Hepatocyte (in vitro differentiated cells): ENCODE measurements at regions not wholly inside any gene's neighbourhood (a gene's known extent, or its start where the extent isn't known, plus 50 kb on each side); places are given as distances from the start of the nearest gene placed in this dataset.

Experiments
- EZH2 ChIP-seq: fragments of 200-600 bp; sonication (generic); IDR thresholded peaks from 2 replicates; pipeline ENCODE4 v1.6.1; 2016; ENCODE audit warnings: antibody characterized with exemption, mild to moderate bottlenecking, borderline replicate concordance
- EZH2phosphoT487 ChIP-seq: fragments of 200-600 bp; sonication (generic); IDR thresholded peaks from one replicate; pipeline ENCODE4 v1.6.1; 2018; ENCODE audit warnings: antibody characterized with exemption, mild to moderate bottlenecking, low read depth, moderate library complexity; ENCODE audit not compliant: unreplicated experiment, severe bottlenecking
- TF ChIP-seq, protein P1 (sequence below): fragments of 200-600 bp; sonication (generic); IDR thresholded peaks from 2 replicates; pipeline ENCODE4 v1.5.1; 2016; ENCODE audit warnings: antibody characterized with exemption, mild to moderate bottlenecking; ENCODE audit not compliant: poor library complexity

DNA sequence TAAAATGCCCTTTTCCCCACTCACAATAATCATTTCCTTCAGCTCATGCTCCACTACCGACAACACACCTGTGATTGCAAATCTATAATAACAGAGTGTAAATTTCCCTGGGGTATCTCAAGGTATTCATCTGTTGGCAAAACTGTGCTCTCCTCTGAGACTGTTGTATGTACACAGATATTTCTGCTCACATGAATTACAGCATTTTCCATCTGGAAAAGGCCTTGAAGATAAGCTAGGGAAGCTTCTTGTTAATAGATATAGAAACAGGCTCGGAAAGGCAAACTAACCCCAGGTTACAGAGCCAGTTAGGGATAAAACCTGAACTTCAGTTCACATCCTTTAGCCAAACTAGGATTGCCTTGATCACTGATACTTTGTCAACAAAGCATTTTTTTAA, 210.4 kb upstream of the KRR1 start:
- TF ChIP-seq, protein P1, sequence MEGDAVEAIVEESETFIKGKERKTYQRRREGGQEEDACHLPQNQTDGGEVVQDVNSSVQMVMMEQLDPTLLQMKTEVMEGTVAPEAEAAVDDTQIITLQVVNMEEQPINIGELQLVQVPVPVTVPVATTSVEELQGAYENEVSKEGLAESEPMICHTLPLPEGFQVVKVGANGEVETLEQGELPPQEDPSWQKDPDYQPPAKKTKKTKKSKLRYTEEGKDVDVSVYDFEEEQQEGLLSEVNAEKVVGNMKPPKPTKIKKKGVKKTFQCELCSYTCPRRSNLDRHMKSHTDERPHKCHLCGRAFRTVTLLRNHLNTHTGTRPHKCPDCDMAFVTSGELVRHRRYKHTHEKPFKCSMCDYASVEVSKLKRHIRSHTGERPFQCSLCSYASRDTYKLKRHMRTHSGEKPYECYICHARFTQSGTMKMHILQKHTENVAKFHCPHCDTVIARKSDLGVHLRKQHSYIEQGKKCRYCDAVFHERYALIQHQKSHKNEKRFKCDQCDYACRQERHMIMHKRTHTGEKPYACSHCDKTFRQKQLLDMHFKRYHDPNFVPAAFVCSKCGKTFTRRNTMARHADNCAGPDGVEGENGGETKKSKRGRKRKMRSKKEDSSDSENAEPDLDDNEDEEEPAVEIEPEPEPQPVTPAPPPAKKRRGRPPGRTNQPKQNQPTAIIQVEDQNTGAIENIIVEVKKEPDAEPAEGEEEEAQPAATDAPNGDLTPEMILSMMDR = no peak
- TF ChIP-seq EZH2 (no peak), EZH2phosphoT487 (no peak)
